Naive thymus-derived CD4-positive, alpha-beta T cell (primary cell): ENCODE measurements at regions not wholly inside any gene's neighbourhood (a gene's known extent, or its start where the extent isn't known, plus 50 kb on each side); places are given as distances from the start of the nearest gene placed in this dataset.

Source experiments
- ATAC-seq: fragments of 150-1000 bp; cut with Tn5 transposase; 2 replicates; pipeline ENCODE4 v1.10.0; 2021; ENCODE audit warnings: mild to moderate bottlenecking, moderate library complexity
- CTCF ChIA-PET: fragments of 350-600 bp; sonication (Branson Sonifier 250); formaldehyde crosslinking; loops from one replicate; lab custom pipeline; 2021; ENCODE audit warnings: antibody characterized with exemption; lab: Charles Lee
- POLR2A ChIA-PET: fragments of 350-600 bp; sonication (Branson Sonifier 250); formaldehyde crosslinking; loops from one replicate; lab custom pipeline; 2021; ENCODE audit warnings: antibody characterized with exemption, inconsistent platforms; lab: Charles Lee
- DNase-seq, 9 donors: peaks; one replicate each; pipeline versions ENCODE4 v3.0.0 to v3.0.0-alpha.2; 2020 to 2022; ENCODE audit warnings: mixed read lengths in 1 of 9
- H3K27ac ChIP-seq: one replicate; pipeline ENCODE4 v1.7.0; 2013; ENCODE audit warnings: mild to moderate bottlenecking, low read depth, low read length, moderate library complexity
- H3K27me3 ChIP-seq, 2 donors: one replicate each; pipeline ENCODE4 v1.7.0; 2013; ENCODE audit warnings: low read length in 2 of 2, mild to moderate bottlenecking in 2 of 2, moderate library complexity in 2 of 2; ENCODE audit not compliant: control insufficient read depth in 2 of 2, insufficient read depth in 2 of 2
- H3K36me3 ChIP-seq, 3 experiments: 1 replicate in 2 of 3; 2 replicates in 1 of 3; pipeline ENCODE4 v1.7.0; 2013; ENCODE audit warnings: low read length in 3 of 3, mild to moderate bottlenecking in 3 of 3, moderate library complexity in 1 of 3; ENCODE audit not compliant: insufficient read depth in 3 of 3, control insufficient read depth in 2 of 3
- H3K4me1 ChIP-seq, 2 donors: one replicate each; pipeline ENCODE4 v1.7.0; 2013; ENCODE audit warnings: low read length in 2 of 2, mild to moderate bottlenecking in 2 of 2, moderate library complexity in 1 of 2; ENCODE audit not compliant: control insufficient read depth in 2 of 2, insufficient read depth in 2 of 2
- H3K4me3 ChIP-seq: 2 replicates; pipeline ENCODE4 v1.7.0; 2013; ENCODE audit warnings: mild to moderate bottlenecking, low read length
- H3K9me3 ChIP-seq, 3 experiments: 1 replicate in 2 of 3; 2 replicates in 1 of 3; pipeline ENCODE4 v1.7.0; 2013; ENCODE audit warnings: low read length in 3 of 3; ENCODE audit not compliant: control insufficient read depth in 2 of 3
- H3K27ac Mint-ChIP-seq, 9 donors: one replicate each; pipeline ENCODE4 v1.8.0; 2020 to 2022; ENCODE audit warnings: mixed read lengths in 9 of 9, mild to moderate bottlenecking in 8 of 9, moderate library complexity in 5 of 9, inconsistent platforms in 2 of 9
- H3K27me3 Mint-ChIP-seq, 5 donors: one replicate each; pipeline ENCODE4 v1.8.0; 2021 to 2022; ENCODE audit warnings: mixed read lengths in 5 of 5, mild to moderate bottlenecking in 1 of 5
- H3K36me3 Mint-ChIP-seq, 5 donors: one replicate each; pipeline ENCODE4 v1.8.0; 2020 to 2022; ENCODE audit warnings: mixed read lengths in 5 of 5, mild to moderate bottlenecking in 3 of 5, inconsistent platforms in 1 of 5
- H3K4me1 Mint-ChIP-seq, 7 donors: one replicate each; pipeline ENCODE4 v1.8.0; 2020 to 2022; ENCODE audit warnings: mixed read lengths in 7 of 7, mild to moderate bottlenecking in 3 of 7, inconsistent platforms in 1 of 7
- H3K4me3 Mint-ChIP-seq, 10 donors: one replicate each; pipeline ENCODE4 v1.8.0; 2020 to 2022; ENCODE audit warnings: mild to moderate bottlenecking in 10 of 10, mixed read lengths in 10 of 10, moderate library complexity in 6 of 10, inconsistent platforms in 2 of 10
- H3K9me3 Mint-ChIP-seq, 11 donors: one replicate each; pipeline ENCODE4 v1.8.0; 2020 to 2022; ENCODE audit warnings: mixed read lengths in 11 of 11, mild to moderate bottlenecking in 4 of 11, inconsistent platforms in 1 of 11, moderate library complexity in 1 of 11
- intact Hi-C, 2 donors: fragments of 100-400 bp; cut with micrococcal nuclease; formaldehyde crosslinking; loops; one replicate each; pipeline ENCODE4 v1.15.1; 2023

DNA sequence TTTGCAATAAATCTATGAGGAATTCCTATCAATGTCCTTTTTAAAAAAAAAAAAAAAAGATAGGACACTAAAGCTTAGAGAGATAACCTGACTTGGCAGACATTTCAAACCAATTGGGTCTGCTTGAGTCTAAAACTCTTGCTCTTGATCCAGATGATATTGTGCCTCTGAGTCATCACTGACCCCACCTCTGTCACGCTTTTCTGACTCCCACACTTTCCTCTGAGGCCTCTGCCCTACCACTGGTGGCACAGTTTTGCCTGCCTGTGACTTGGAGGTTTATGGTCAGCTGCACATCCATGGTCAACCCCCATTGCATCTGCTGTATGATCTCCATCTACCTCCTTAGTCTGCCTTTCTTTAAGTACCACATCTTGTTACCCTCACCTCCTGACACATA, 328.7 kb downstream of the SPRY2 start:
- CTCF ChIA-PET: no interaction called here
- Mint-ChIP-seq H3K36me3 (no peaks in the 10 kb centered on the region), H3K4me3 (no peak overlapping the region), H3K27ac (no peak overlapping the region), H3K4me1 (peaks cover 0 to 6% (median 0%) of the 10 kb centered on the region in 7 donors), H3K27me3 (peaks cover 0 to 12% (median 5%) of the 10 kb centered on the region in 5 donors), H3K9me3 (peaks cover 0 to 4% (median 0%) of the 10 kb centered on the region in 11 donors)
- no peaks in the 10 kb centered on the region for H3K4me1 ChIP-seq
- POLR2A ChIA-PET: no interaction called here
- no peak overlapping the region for H3K27ac ChIP-seq
- no peak overlapping the region for H3K4me3 ChIP-seq
- DNase-seq (no peak), ATAC-seq (no peak)
- no peaks in the 10 kb centered on the region for H3K9me3 ChIP-seq
- intact Hi-C loops: no loop called here
- H3K27me3 ChIP-seq: no peaks in the 10 kb centered on the region
- H3K36me3 ChIP-seq: no peaks in the 10 kb centered on the region

DNA sequence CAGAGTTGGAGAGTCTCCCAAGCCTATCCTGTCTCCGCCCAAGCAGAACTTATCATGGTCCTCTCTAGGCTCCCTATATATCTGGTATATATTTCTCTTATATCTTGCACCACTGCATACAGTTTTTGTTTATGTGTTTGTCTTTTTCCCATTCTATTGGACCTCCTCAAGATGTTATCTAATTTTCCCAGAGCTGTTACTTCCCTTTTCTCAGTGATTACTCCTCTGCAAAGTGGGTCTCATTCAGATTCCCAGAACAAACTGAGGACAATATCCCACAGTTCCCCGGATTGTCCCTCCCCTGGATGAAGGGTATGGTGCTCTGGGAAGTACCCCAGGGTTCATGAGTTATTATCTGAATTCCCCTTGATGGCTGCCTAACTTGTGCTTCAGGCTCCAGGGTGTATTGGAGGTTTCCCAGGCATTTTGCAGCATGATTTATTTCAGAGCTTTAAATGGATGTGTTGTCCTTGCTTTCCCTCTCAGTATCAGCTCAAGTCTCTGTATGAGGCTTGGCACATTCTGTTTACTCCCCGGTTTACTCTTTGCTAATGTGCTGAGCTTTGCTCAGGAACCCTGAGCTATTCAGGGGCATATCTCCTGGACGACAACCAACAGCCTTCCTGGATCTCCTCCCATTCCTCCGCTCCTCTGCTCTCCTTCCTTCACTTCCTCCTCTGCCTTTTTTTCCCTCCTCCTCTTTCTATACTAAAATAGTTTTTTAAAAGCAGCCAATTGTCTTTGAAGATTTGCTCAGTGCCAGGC, 329.3 kb downstream of the SPRY2 start:
- ChIA-PET POLR2A (no interaction called here), CTCF (no interaction called here)
- no peak overlapping the region for H3K27ac Mint-ChIP-seq
- ATAC-seq (no peak), DNase-seq (no peak)
- Histone ChIP-seq H3K4me3 (no peak overlapping the region), H3K36me3 (no peaks in the 10 kb centered on the region), H3K27me3 (no peaks in the 10 kb centered on the region), H3K4me1 (no peaks in the 10 kb centered on the region), H3K9me3 (no peaks in the 10 kb centered on the region), H3K27ac (no peak overlapping the region)
- H3K4me3 Mint-ChIP-seq: no peak overlapping the region
- H3K9me3 Mint-ChIP-seq: peaks cover 0 to 2% (median 0%) of the 10 kb centered on the region in 11 donors
- intact Hi-C loops: no loop called here
- peaks cover 0 to 6% (median 0%) of the 10 kb centered on the region in 7 donors for H3K4me1 Mint-ChIP-seq
- no peaks in the 10 kb centered on the region for H3K36me3 Mint-ChIP-seq
- H3K27me3 Mint-ChIP-seq: peaks cover 0 to 12% (median 0%) of the 10 kb centered on the region in 5 donors

DNA sequence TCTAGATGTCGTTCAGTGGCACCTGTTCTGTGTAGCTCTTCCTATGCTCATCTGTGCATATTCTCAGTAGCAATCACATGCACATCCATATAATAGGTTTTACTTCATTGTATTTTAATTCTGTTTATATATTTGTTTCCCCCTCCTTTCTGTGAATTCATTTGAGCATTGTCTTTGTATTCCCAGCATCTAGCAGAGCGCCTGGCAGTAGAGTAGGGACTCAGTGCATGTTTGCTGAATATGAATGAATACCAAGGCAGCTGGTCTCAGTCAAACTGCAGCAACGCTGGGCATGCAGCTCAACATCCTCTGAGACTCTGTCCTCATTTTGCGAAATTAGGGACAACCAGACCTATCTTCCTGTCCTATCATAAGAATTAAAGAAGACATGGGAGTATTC, 330.1 kb downstream of the SPRY2 start:
- Mint-ChIP-seq H3K27me3 (peaks cover 0 to 12% (median 0%) of the 10 kb centered on the region in 5 donors), H3K4me3 (no peak overlapping the region), H3K36me3 (no peaks in the 10 kb centered on the region), H3K9me3 (peaks cover 0 to 2% (median 0%) of the 10 kb centered on the region in 11 donors), H3K4me1 (peaks cover 0 to 6% (median 0%) of the 10 kb centered on the region in 7 donors), H3K27ac (no peak overlapping the region)
- intact Hi-C loops: no loop called here
- Histone ChIP-seq H3K27ac (no peak overlapping the region), H3K4me1 (no peaks in the 10 kb centered on the region), H3K4me3 (no peak overlapping the region), H3K36me3 (no peaks in the 10 kb centered on the region), H3K27me3 (no peaks in the 10 kb centered on the region), H3K9me3 (no peaks in the 10 kb centered on the region)
- no peak for ATAC-seq
- ChIA-PET POLR2A (no interaction called here), CTCF (no interaction called here)
- no peak for DNase-seq

GRCh38 chr13:80010286-80010831, 330.6 kb downstream of the SPRY2 start:
- Histone ChIP-seq H3K27ac (no peak overlapping the region), H3K9me3 (no peaks in the 10 kb centered on the region), H3K27me3 (no peaks in the 10 kb centered on the region), H3K4me1 (no peaks in the 10 kb centered on the region), H3K4me3 (no peak overlapping the region), H3K36me3 (no peaks in the 10 kb centered on the region)
- ATAC-seq (no peak), DNase-seq (no peak)
- no peak overlapping the region for H3K4me3 Mint-ChIP-seq
- intact Hi-C loops: no loop called here
- no peaks in the 10 kb centered on the region for H3K36me3 Mint-ChIP-seq
- ChIA-PET POLR2A (no interaction called here), CTCF (no interaction called here)
- peaks cover 0 to 2% (median 0%) of the 10 kb centered on the region in 11 donors for H3K9me3 Mint-ChIP-seq
- no peak overlapping the region for H3K27ac Mint-ChIP-seq
- peaks cover 0 to 12% (median 0%) of the 10 kb centered on the region in 5 donors for H3K27me3 Mint-ChIP-seq
- peaks cover 0 to 6% (median 0%) of the 10 kb centered on the region in 7 donors for H3K4me1 Mint-ChIP-seq

DNA sequence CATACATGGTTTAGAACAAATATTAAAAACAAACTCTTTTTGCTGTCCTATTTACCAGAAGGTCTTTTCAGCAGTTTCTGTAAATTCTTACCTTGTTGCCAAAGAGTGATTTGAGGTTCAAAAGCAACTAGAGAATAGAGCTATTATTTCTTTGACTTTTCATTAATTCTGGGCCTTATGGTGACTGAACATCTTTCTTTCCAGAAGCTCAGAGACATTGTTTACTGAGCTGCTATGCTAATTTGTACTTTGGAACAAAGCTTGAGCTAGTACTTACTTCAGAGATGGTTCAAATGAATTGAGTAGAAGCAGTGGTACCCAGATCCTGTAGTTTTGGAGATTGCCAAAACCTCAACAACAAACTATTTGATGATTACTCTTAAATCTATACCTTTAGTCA, 331.2 kb downstream of the SPRY2 start:
- no peaks in the 10 kb centered on the region for H3K27me3 ChIP-seq
- no peaks in the 10 kb centered on the region for H3K4me1 ChIP-seq
- ChIA-PET POLR2A (no interaction called here), CTCF (no interaction called here)
- Mint-ChIP-seq H3K27ac (no peak overlapping the region), H3K4me1 (peaks cover 0 to 6% (median 0%) of the 10 kb centered on the region in 7 donors), H3K27me3 (peaks cover 0 to 12% (median 0%) of the 10 kb centered on the region in 5 donors), H3K4me3 (no peak overlapping the region), H3K36me3 (no peaks in the 10 kb centered on the region), H3K9me3 (peaks cover 0 to 4% (median 0%) of the 10 kb centered on the region in 11 donors)
- no peak for DNase-seq
- no peak for ATAC-seq
- intact Hi-C loops: no loop called here
- H3K4me3 ChIP-seq: no peak overlapping the region
- no peaks in the 10 kb centered on the region for H3K36me3 ChIP-seq
- H3K9me3 ChIP-seq: no peaks in the 10 kb centered on the region
- H3K27ac ChIP-seq: no peak overlapping the region

DNA sequence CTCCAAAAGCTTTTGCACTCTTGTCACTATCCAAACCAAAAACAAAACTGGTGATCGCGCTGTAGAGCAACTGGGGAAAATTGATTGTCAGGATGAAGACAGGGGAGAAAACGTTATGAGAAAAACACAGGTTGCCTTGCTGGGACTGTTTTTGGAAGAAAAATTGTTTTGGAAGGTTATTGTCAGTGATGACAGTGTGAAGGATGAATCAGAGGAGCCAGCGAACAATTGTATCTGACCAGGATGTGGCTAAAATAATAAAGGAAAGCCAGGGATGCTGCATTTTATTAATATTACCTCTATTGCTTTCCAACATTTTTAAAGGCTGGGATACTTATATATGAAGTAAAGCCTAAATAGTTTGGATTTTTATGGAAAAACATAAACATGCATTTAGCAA, 334.0 kb downstream of the SPRY2 start:
- ChIA-PET CTCF (interaction anchor here (0.8 kb wide), 1 partner anchor 40 kb away, joined by 3 read pairs; no protein-coding TSS in a partner anchor), POLR2A (no interaction called here)
- ATAC-seq: no peak
- Mint-ChIP-seq H3K27me3 (peaks cover 0 to 6% (median 0%) of the 10 kb centered on the region in 5 donors), H3K27ac (no peak overlapping the region), H3K4me1 (peaks cover 0 to 3% (median 0%) of the 10 kb centered on the region in 7 donors), H3K4me3 (no peak overlapping the region), H3K9me3 (peaks cover 0 to 5% (median 0%) of the 10 kb centered on the region in 11 donors), H3K36me3 (no peaks in the 10 kb centered on the region)
- no peaks in the 10 kb centered on the region for H3K27me3 ChIP-seq
- H3K27ac ChIP-seq: no peak overlapping the region
- H3K9me3 ChIP-seq: no peaks in the 10 kb centered on the region
- H3K36me3 ChIP-seq: no peaks in the 10 kb centered on the region
- intact Hi-C loops: no loop called here
- no peak overlapping the region for H3K4me3 ChIP-seq
- no peak for DNase-seq
- H3K4me1 ChIP-seq: no peaks in the 10 kb centered on the region

DNA sequence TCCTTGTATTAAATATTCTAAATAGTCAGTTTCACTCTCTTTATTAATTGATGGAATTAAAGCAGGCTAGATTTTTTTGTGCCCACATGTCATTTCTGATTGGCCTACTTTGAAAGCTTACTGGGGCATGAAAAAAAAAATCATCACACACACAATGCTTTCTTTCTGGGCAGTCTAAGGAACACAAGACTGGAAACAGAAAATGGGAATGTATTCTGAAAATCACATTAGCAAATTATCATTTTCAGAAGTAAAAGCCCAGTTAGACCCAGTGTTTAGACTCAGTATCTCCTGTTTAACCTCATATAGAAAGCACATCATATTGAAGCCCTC, 339.4 kb downstream of the SPRY2 start:
- Histone ChIP-seq H3K27me3 (no peaks in the 10 kb centered on the region), H3K27ac (no peak overlapping the region), H3K36me3 (no peaks in the 10 kb centered on the region), H3K9me3 (no peaks in the 10 kb centered on the region), H3K4me3 (no peak overlapping the region), H3K4me1 (no peaks in the 10 kb centered on the region)
- no peaks in the 10 kb centered on the region for H3K36me3 Mint-ChIP-seq
- no peaks in the 10 kb centered on the region for H3K4me1 Mint-ChIP-seq
- no peaks in the 10 kb centered on the region for H3K27me3 Mint-ChIP-seq
- intact Hi-C loops: no loop called here
- no peak overlapping the region for H3K4me3 Mint-ChIP-seq
- peaks cover 0 to 5% (median 0%) of the 10 kb centered on the region in 11 donors for H3K9me3 Mint-ChIP-seq
- CTCF ChIA-PET: no interaction called here
- ATAC-seq (no peak), DNase-seq (no peak)
- POLR2A ChIA-PET: no interaction called here
- no peak overlapping the region for H3K27ac Mint-ChIP-seq
